ENCODE measurements at regions not wholly inside any gene's neighbourhood (a gene's known extent, or its start where the extent isn't known, plus 50 kb on each side); places are given as distances from the start of the nearest gene placed in this dataset. TPM values are rescaled to one million over a fixed set of nuclear protein-coding genes. Genes with fewer than 3 reads are reported as not detected.
A peak's percentile ranks its signal among the peaks of the same experiment; 100 is the strongest.

GRCh38 chr2:163800951-163801381 lies 65.2 kb upstream of the FIGN start:
- H3K4me3 ChIP-seq (ENCODE audit: low read length), result no peak overlapping the region
- peak; percentile 57 for DNase-seq
- H3K27ac ChIP-seq (ENCODE audit: low read depth, low read length), result no peak overlapping the region
- H3K56ac ChIP-seq (ENCODE audit: low read length), result no peak overlapping the region
- H4K5ac ChIP-seq (ENCODE audit: low read length), result no peak overlapping the region
- no peak overlapping the region for H2BK120ac ChIP-seq (ENCODE audit: low read depth, low read length)
- H3K9ac ChIP-seq (ENCODE audit: low read length), result no peak overlapping the region
- no peak overlapping the region for H2BK5ac ChIP-seq (ENCODE audit: low read length)
- H3K4ac ChIP-seq (ENCODE audit: low read depth, low read length), result no peak overlapping the region
- H3K4me2 ChIP-seq (ENCODE audit: low read length), result no peak overlapping the region
- H4K8ac ChIP-seq (ENCODE audit: low read depth, low read length), result no peak overlapping the region
- no peaks in the 10 kb centered on the region for H3K79me1 ChIP-seq (ENCODE audit: low read length)
- no peaks in the 10 kb centered on the region for H3K79me2 ChIP-seq (ENCODE audit: control insufficient read depth, insufficient read depth, low read length)
- no peak overlapping the region for H3K18ac ChIP-seq (ENCODE audit: low read length)
- H2BK15ac ChIP-seq (replicated peaks; ENCODE audit: low read depth), result no peak overlapping the region
- WGBS (ENCODE audit: extremely low coverage, insufficient coverage, low lambda C conversion rate), result no CpG with 5 or more reads among the region's 3 CpGs
- no peak overlapping the region for H2AK5ac ChIP-seq (ENCODE audit: low read length)
- no peak overlapping the region for H3K23ac ChIP-seq (ENCODE audit: low read length)
- no peaks in the 10 kb centered on the region for H3K27me3 ChIP-seq (ENCODE audit: insufficient read depth, low read length, poor library complexity)
- H3K36me3 ChIP-seq (ENCODE audit: control insufficient read depth, insufficient read depth, low read length), result no peaks in the 10 kb centered on the region
- no peaks in the 10 kb centered on the region for H3K4me1 ChIP-seq (ENCODE audit: control insufficient read depth, low read depth, low read length)

GRCh38 chr2:163799807-163800206 lies 64.0 kb upstream of the FIGN start:
- Histone ChIP-seq H3K27me3 (ENCODE audit: insufficient read depth, low read length, poor library complexity) (no peaks in the 10 kb centered on the region), H4K5ac (ENCODE audit: low read length) (no peak overlapping the region), H2BK5ac (ENCODE audit: low read length) (no peak overlapping the region), H3K79me1 (ENCODE audit: low read length) (no peaks in the 10 kb centered on the region), H3K27ac (ENCODE audit: low read depth, low read length) (no peak overlapping the region), H3K18ac (ENCODE audit: low read length) (no peak overlapping the region), H3K4me1 (ENCODE audit: control insufficient read depth, low read depth, low read length) (no peaks in the 10 kb centered on the region), H3K36me3 (ENCODE audit: control insufficient read depth, insufficient read depth, low read length) (no peaks in the 10 kb centered on the region), H4K8ac (ENCODE audit: low read depth, low read length) (no peak overlapping the region), H3K79me2 (ENCODE audit: control insufficient read depth, insufficient read depth, low read length) (no peaks in the 10 kb centered on the region), H3K4ac (ENCODE audit: low read depth, low read length) (no peak overlapping the region), H2AK5ac (ENCODE audit: low read length) (no peak overlapping the region), H2BK120ac (ENCODE audit: low read depth, low read length) (no peak overlapping the region), H3K9ac (ENCODE audit: low read length) (no peak overlapping the region), H3K23ac (ENCODE audit: low read length) (no peak overlapping the region), H3K4me2 (ENCODE audit: low read length) (no peak overlapping the region), H3K4me3 (ENCODE audit: low read length) (no peak overlapping the region), H2BK15ac (replicated peaks; ENCODE audit: low read depth) (no peak overlapping the region), H3K56ac (ENCODE audit: low read length) (no peak overlapping the region)
- DNase-seq, result no peak
- WGBS (ENCODE audit: extremely low coverage, insufficient coverage, low lambda C conversion rate), result no CpG with 5 or more reads among the region's 2 CpGs

- no peak overlapping the region for H3K4ac ChIP-seq (ENCODE audit: low read depth, low read length)
- H3K79me2 ChIP-seq (ENCODE audit: control insufficient read depth, insufficient read depth, low read length), result no peaks in the 10 kb centered on the region
- no peaks in the 10 kb centered on the region for H3K79me1 ChIP-seq (ENCODE audit: low read length)
- H3K4me2 ChIP-seq (ENCODE audit: low read length), result no peak overlapping the region
- no peak overlapping the region for H4K5ac ChIP-seq (ENCODE audit: low read length)
- H3K27ac ChIP-seq (ENCODE audit: low read depth, low read length), result no peak overlapping the region
- no peak overlapping the region for H2BK5ac ChIP-seq (ENCODE audit: low read length)
- no peak overlapping the region for H2AK5ac ChIP-seq (ENCODE audit: low read length)
- no peak overlapping the region for H3K56ac ChIP-seq (ENCODE audit: low read length)
- no peaks in the 10 kb centered on the region for H3K36me3 ChIP-seq (ENCODE audit: control insufficient read depth, insufficient read depth, low read length)
- H2BK15ac ChIP-seq (replicated peaks; ENCODE audit: low read depth), result no peak overlapping the region
- DNase-seq, result no peak
- H3K4me1 ChIP-seq (ENCODE audit: control insufficient read depth, low read depth, low read length), result no peaks in the 10 kb centered on the region
- no peak overlapping the region for H3K9ac ChIP-seq (ENCODE audit: low read length)
- no peaks in the 10 kb centered on the region for H3K27me3 ChIP-seq (ENCODE audit: insufficient read depth, low read length, poor library complexity)
- no peak overlapping the region for H4K8ac ChIP-seq (ENCODE audit: low read depth, low read length)
- H3K18ac ChIP-seq (ENCODE audit: low read length), result no peak overlapping the region
- H3K23ac ChIP-seq (ENCODE audit: low read length), result no peak overlapping the region
- H2BK120ac ChIP-seq (ENCODE audit: low read depth, low read length), result no peak overlapping the region
- H3K4me3 ChIP-seq (ENCODE audit: low read length), result no peak overlapping the region
Observed at GRCh38 chr2:163794635-163795034, 58.8 kb upstream of the FIGN start.

Small RNA genes lying in the stretch of these regions (small RNA-seq; reads per million reads assigned to genes)
- not detected for gene CYP2C56P (ENCODE audit: insufficient read depth)

All from mesendoderm (in vitro differentiated cells).